CD4-positive, alpha-beta T cell treated with Interleukin-17A for 1 hour (primary cell): ENCODE measurements at regions not wholly inside any gene's neighbourhood (a gene's known extent, or its start where the extent isn't known, plus 50 kb on each side); places are given as distances from the start of the nearest gene placed in this dataset.

Source experiments
- DNase-seq: peaks from one replicate; pipeline ENCODE4 v3.0.0-alpha.2; 2020

DNA sequence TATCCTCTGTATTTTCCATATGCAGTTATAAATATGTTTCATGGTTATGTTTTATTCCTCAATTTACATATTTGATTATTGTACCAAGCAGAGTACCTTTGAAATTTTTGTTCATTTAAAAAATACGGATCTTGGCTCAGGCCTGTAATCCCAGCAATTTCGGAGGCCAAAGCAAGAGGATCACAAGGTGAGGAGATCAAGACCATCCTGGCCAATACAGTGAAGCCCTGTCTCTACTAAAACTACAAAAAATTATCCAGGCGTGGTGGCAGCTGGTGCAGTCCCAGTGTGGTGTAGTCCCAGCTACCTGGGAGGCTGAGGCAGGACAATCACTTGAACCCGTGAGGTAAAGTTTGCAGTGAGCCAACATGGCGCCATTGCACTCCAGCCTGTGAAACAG, 251.2 kb upstream of the TPTE start:
- DNase-seq, result peak; percentile 0

- DNase-seq, result peak; percentile 0
These were observed 249.6 kb upstream of the TPTE start for GRCh38 chr21:10271666-10272207.

DNA sequence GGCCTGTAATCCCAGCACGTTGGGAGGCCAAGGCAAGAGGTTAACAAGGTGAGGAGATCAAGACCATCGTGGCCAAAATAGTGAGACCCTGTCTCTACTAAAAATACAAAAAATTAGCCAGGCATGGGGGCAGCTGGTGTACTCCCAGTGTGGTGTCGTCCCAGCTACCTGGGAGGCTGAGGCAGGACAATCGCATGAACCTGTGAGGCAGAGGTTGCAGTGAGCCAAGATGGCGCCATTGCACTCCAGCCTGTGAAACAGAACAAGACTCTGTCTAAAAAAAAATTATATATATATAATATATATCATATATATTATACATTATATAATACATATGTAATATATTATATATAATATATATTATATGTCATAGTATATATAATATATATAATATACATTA, 249.2 kb upstream of the TPTE start:
- no peak for DNase-seq

GRCh38 chr21:10273196-10273595, 248.2 kb upstream of the TPTE start:
- DNase-seq, result no peak

DNA sequence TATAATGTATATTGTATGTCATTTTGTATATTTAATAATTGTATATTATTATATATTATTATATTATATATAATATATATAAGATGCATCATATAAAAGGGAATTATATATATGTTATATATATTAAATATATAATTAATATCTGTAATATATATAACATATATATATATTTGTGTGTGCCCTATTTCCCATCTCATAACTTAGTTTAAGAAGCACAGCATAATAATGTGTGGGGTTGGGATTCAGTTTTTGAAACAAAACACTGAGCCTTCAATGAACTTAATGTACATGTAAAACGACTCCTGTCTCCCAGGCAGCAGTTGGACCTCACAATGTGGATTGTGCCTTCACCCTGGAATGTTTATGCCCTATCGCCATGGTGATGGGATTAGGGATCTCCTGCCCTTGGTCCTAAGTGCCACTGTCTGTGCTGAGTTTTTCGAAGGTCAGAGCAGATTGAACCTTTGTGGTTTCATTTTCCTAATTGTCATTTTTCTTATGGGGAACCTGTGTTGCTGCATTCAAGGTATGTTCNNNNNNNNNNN, 247.5 kb upstream of the TPTE start:
- DNase-seq, result peak; percentile 0
